ENCODE measurements at regions not wholly inside any gene's neighbourhood (a gene's known extent, or its start where the extent isn't known, plus 50 kb on each side); places are given as distances from the start of the nearest gene placed in this dataset.

- no peak for TF ChIP-seq CTCF (IDR thresholded peaks at IDR 0.05)
- TF ChIP-seq ZFX (IDR thresholded peaks at IDR 0.05; ENCODE audit: borderline replicate concordance) = no peak
Measured at GRCh38 chr7:18338910-18339523, 156.5 kb upstream of the HDAC9 start.

GRCh38 chr7:18341756-18342155 lies 153.8 kb upstream of the HDAC9 start:
- TF ChIP-seq CTCF (IDR thresholded peaks at IDR 0.05) (no peak), ZFX (IDR thresholded peaks at IDR 0.05; ENCODE audit: borderline replicate concordance) (no peak)
- no peak overlapping the region for H3K27ac ChIP-seq

More at GRCh38 chr7:18338910-18339523, 156.5 kb upstream of the HDAC9 start:
- no peak overlapping the region for H3K27ac ChIP-seq

- TF ChIP-seq CTCF (IDR thresholded peaks at IDR 0.05) (no peak), ZFX (IDR thresholded peaks at IDR 0.05; ENCODE audit: borderline replicate concordance) (no peak)
- H3K27ac ChIP-seq = no peak overlapping the region
Measured at GRCh38 chr7:18343047-18343446, 152.5 kb upstream of the HDAC9 start.

GRCh38 chr7:18344536-18344935 lies 151.0 kb upstream of the HDAC9 start:
- TF ChIP-seq CTCF (IDR thresholded peaks at IDR 0.05) (no peak), ZFX (IDR thresholded peaks at IDR 0.05; ENCODE audit: borderline replicate concordance) (no peak)
- no peak overlapping the region for H3K27ac ChIP-seq

GRCh38 chr7:18345641-18346234 lies 149.8 kb upstream of the HDAC9 start:
- H3K27ac ChIP-seq = no peak overlapping the region
- TF ChIP-seq CTCF (IDR thresholded peaks at IDR 0.05) (peak; percentile 92), ZFX (IDR thresholded peaks at IDR 0.05; ENCODE audit: borderline replicate concordance) (no peak)

GRCh38 chr7:18347170-18347569 lies 148.4 kb upstream of the HDAC9 start:
- TF ChIP-seq CTCF (IDR thresholded peaks at IDR 0.05) (no peak), ZFX (IDR thresholded peaks at IDR 0.05; ENCODE audit: borderline replicate concordance) (no peak)
- no peak overlapping the region for H3K27ac ChIP-seq

GRCh38 chr7:18350678-18351077 lies 144.9 kb upstream of the HDAC9 start:
- TF ChIP-seq CTCF (IDR thresholded peaks at IDR 0.05) (no peak), ZFX (IDR thresholded peaks at IDR 0.05; ENCODE audit: borderline replicate concordance) (no peak)
- H3K27ac ChIP-seq = no peak overlapping the region

Data from 22Rv1 (cell line).